HuH-7.5 (cell line): ENCODE measurements at regions not wholly inside any gene's neighbourhood (a gene's known extent, or its start where the extent isn't known, plus 50 kb on each side); places are given as distances from the start of the nearest gene placed in this dataset.
"Not testable (repeated sequence)": the region's sequence is repeated elsewhere in the genome, so short reads cannot be mapped to it uniquely, and the experiment has no call there.

Experiments
- DNase-seq: peaks from one replicate; pipeline ENCODE4 v3.0.0; 2011; ENCODE audit warnings: low spot score

DNA sequence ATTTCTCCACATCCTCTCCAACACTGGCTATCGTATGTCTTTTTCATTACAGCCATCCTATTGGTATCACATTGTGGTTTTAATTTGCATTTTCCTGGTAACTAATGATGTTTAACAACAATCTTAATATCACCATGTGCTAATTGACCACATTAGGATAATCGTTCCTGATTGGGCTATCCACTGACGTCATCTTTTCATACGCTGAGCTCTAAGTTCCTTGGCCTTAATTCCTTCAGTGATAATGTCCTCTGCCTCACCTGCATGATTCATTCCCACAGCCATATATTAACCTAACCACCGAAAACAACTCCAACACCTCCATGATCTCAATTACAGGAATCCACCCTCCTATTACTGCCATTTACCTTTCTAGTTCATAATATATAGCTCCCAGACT, 547.9 kb upstream of the BRINP1 start:
- DNase-seq = no peak

DNA sequence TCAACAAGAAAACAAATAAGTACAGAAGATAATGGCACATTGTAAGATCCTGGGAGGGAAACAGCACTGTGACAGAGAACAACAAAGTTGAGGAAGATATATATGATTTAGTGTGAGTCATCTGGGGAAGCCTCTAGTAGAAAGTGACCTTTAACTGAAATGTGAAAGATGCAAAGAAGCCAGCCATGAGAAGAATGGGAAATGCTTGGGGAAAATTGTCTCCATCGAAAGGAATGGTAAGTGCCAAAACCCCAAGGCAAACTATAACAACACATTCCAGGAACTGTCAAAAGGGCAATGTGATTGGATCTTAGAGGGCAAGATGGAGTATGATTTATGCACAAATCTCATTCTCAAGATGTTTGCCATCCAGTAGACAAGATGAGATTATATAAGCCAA, 537.8 kb upstream of the BRINP1 start:
- no peak for DNase-seq

DNA sequence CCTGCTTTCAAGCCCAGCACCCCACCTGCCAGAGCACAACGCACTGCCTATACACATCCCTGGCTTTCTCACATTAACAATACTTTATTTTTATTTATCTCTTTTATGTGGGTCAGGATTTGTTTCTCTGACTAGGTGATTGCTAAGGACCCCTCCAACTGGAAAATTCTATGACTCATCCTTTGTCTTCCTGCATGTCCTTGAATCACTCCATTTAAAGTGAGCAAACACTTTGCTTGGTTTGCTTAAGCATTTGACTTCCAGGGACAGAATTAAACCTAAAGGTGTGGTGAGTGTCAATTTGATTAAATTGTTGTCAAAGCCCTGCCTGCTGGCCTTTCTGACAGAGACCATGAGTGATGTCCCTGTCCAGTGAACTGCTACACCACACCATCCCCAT, 536.5 kb upstream of the BRINP1 start:
- DNase-seq = no peak

DNA sequence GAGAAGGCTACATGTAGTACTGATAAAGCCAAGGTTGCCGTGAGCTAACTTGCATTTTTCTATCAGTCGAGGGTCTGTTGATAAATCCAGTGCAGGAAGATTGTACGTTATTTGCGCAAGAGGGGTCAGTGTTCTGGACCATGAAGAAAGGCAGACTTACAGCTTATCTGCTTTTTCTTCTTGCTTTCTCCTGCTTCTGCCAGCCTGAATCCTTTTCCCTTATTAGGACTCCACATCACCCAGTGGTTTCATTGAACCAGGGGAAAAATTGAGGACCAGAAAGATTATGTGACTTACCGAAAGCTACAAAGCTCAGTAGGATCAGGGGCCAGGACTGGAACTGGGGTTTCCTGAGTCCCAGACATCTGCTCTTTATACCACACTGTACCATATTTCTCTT, 534.6 kb upstream of the BRINP1 start:
- no peak for DNase-seq

DNA sequence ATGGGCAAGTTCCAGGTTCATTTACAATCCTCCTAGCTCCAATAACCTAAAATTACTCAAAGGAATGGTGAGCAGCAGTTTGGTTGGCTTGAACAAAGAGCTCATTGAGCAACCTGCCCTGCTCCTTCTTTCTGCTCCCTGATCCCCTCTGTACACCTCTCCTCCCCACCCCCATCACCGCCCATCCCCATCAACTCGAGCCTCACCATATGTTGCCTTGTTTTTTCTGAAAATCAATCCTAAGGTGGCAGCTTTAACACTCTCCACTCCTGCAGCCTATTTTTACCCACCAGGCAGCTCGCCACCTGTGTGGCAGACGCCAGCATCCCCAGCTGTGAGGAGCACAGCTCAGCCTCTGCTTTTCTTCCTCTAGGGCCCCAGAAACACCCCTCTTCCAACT, 533.4 kb upstream of the BRINP1 start:
- no peak for DNase-seq

DNA sequence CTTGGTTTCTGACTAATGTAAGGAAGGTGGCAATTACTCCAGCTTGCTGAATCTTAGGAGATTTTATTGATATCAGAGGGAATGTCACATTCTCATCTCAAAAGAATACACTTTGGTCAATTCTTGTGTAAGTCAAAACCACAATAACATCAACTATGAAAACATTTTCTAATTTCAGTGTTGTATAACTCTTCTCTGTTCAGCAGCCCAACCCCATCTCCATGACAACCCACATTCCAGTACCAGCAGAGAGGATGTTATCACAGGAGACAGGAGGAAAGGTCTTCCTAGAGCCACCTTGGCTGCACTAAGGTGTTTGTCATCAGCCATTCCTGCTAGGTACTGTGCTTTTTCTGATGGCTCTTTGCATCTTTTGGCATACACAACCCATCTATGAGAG, 529.1 kb upstream of the BRINP1 start:
- DNase-seq = no peak

DNA sequence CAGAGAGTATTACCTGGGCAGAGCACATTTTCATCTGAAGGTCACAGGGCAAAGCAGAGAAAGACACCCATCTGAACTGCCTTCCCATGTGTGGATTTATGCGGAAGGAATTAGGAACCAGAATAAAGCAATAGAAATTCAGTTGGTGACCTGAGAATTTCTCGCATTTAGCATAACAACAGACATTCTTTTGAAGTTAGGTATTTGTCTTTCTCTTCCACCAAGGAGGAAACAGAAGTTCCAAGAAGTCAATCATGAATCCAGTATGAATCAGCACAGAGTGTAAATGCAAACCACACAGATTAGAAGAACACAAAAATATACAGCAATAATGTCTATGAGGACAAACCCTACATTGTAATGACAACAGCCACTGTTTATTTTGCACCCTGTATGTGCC, 515.2 kb upstream of the BRINP1 start:
- no peak for DNase-seq

DNA sequence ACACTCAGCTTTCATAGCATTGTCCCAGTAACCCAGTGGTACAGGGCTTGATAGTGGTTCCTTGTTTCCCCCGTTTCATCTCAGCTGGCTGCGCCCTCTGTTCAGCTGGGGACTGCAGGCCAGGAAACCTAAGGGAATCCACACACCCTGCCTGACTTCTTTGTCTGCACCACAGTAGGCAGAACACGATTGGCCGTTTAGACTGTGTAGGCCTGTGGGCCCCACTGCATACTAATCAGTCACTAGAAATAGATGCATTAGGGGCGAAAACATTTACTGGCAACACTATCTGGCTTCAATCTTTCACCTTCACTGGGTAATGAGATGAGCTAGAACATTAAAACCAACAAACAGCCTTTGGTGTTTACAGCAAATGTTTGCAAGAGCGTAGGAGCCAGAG, 512.7 kb upstream of the BRINP1 start:
- no peak for DNase-seq

DNA sequence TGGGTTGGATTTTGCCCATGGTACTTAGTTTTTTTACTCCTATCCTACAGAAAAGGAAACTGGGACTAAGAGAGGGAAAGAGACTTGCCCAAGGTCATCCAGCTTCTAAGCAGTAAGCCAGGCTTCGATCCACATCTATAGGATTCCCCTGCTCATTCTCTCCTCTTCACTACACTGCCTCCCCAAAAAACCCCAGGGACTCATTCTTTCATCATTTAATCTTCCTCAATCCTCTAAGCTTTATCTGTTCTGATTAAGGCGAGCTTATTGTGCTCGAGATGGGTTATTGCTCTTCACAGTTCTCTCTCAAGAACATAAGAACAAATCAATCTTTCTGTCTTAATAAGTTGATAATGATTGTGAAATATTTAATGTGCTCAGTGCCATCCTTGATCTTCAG, 511.1 kb upstream of the BRINP1 start:
- DNase-seq = no peak

DNA sequence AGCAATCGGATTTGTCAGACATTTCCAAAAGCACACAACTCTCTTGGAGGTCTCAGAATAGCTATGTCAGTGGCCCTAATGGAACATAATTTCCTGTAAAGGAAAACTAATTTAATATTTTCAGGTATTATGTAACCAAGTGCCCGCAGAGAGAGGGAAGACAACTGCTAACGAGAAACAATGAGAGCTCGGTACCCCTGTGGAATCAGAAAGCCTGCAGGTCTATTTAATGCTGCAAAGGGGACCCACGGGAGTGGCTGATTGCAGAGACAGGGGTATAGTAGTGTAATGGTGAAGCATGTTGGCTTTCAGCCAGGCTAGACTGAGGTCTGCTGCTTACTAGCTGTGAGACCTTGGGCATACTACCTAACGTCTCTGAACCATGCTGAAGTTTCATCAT, 508.1 kb upstream of the BRINP1 start:
- no peak for DNase-seq

DNA sequence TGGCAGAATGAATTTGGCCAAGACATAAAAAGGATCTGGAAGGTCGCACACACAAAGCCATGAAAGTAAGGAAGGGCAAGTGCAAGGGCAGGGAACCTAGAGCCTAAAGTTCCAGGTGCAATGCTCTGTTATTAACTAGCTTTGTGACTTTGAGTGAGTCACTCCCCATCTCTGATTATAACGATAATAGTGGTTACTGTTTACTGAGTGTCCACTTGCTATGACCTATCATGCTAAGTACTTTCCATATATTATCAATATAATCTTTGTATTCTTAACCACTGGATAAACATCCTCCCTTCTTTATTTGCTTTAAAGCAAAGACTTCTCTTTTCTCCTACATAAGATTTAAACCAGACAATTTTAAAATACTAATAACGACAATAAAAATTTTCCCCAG, 504.6 kb upstream of the BRINP1 start:
- DNase-seq = no peak

DNA sequence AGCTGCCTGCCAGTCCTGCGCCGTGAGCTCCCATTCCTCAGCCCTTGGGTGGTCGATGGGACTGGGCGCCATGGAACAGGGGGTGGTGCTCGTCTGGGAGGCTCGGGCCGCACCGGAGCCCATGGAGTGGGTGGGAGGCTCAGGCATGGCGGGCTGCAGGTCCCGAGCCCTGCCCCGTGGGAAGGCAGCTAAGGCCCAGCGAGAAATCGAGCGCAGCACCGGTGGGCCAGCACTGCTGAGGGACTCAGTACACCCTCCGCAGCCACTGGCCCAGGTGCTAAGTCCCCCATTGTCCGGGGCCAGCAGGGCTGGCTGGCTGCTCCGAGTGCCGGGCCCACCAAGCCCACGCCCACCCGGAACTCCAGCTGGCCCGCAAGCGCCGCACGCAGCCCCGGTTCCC, 501.0 kb upstream of the BRINP1 start:
- not testable (repeated sequence) for DNase-seq

DNA sequence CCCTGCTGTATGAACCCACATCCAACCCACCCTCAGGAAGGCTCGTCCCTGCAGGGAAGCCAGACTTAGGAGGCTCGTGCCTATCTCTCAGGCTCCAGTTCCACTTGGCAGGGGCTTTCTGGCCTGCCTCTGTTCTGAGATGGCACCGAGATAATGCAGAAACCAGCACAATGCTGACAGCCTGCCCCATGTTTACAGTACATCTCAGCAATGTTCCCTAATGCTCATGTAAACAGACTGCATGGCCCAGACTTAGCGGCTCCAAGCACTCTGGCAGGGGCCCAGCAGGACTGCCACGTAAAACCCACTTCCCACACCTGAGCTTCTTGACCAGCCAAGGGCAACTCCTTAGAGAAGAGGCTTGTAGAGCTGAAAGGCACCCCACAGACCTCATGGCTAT, 499.5 kb upstream of the BRINP1 start:
- DNase-seq = no peak

DNA sequence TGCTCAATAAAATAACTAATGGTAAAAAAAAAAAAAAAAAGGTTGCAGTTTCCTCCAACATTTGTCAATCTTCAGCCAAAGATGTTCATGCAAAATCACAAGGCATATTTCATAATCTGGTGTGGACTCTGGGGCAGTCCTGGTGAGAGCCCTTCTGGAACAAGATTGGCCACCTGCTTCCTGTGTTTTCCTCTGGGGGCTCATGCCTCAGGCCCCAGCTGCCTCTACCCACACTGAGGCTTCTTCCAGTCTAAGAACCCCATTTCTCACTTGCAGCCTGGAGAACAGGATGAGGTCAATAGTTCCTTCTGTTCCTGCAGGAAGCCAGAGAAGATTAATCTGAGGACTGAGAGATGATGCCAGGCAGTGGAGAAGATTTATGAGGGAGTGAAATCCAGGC, 492.6 kb upstream of the BRINP1 start:
- DNase-seq = no peak

DNA sequence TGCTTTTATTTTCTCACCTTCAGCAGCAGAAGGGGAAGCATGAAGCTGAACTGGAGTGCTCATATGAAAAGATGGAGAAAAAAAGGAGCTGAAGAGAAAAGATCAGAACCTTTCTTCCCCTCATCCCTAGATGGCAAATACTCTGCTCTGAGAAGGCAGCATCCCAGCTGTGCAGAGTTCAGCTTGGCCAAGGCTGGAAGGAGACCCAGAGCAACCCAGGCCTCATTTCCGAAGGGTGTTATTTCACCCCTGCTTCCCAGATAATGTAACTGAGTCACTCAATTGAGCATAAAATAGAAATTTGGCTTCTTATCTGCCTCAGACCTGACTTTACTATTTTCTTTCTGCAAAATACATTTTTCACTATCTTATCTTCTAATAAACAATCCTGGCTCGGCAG, 489.9 kb upstream of the BRINP1 start:
- DNase-seq = no peak

DNA sequence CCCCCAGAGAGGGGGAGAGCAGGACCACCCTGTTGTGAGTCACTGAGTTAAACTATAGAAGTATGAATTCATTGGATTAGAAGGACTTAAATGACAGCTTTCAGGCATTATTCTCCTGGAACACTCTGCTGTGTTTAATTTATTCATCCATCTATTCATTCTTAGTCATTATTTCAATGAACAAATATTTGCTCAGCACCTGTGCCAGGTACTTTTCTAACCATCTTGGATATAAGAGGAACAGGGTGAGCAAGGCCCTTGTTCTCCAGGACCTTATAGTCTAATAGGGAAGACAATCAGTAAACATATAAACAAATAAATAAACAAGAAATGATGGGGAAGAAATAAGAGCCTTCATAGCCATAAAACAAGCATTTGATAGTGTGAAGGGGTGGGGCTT, 483.9 kb upstream of the BRINP1 start:
- DNase-seq = no peak

DNA sequence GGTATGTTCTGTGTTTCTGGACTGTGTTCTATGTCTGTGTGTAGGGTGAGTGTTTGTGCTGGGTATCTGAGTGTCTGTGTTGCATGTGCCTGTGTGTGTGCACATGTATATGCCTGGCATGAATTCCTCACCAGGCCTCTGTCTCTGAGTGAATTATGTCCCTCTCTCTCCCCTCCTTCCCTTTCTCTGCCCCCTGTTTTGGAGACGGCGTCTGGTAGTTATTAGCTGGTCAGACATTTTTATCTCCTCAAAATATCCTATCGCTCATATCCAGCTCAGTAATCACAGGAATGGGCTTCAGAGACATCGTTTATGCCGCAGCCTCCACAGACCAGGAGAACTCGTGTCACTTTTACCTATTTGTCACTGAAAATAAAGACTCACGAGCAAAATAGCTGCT, 483.2 kb upstream of the BRINP1 start:
- no peak for DNase-seq

DNA sequence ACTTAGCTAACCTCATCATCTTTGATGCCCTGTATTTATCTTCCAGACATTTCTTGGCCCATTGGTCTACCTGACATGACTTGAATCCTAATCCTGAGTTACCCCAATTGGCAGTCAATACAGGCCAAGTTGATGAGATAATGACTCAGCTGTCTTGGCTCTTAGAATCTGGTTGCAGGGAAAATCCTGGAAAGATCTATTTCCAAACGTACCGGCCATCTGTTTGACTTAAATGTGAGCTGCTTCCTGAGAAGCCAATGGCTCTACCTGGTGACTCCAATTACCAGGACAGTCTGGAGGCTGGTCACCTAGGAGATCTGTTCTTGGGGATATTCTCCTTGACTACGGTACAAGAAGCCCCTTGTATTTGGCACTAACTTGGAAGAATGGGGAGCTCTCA, 475.2 kb upstream of the BRINP1 start:
- DNase-seq = no peak

DNA sequence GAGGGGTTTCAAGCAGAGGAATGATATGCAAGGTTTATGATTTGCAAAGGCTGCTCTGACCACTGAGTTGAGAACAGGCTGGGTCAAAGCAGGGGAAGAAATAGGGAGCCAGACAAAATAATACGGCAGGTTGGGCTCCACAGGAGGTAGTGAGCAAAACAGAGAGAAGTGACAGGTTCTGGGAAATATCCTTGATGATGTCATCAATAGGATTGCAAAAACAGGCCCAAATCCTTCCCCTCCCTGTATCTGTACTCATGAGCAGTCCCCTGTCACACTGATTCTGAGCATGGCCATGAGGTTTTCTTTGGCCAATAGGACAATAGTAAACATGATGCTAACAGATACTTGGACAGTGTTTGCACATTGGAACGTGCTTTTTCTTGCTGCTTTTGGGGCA, 471.8 kb upstream of the BRINP1 start:
- no peak for DNase-seq

DNA sequence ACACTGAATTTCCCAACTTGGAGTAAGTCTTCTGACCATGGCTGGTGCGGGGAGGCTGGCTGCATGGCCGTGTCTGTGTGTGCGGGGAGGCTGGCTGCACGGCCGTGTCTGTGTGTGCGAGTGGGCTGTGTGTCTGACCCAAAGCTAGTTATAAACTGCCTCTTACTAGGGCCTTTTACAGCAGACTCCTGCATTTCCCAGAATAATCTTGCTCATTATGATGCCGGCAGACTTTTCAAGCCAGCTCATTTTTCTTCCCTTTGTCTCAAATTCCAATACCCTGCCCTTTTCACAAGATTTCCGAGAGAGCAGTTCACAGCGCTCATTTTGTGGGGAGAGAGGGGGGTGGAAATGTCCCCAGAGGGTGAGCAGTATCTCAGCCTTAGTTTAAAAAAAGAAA, 470.7 kb upstream of the BRINP1 start:
- no peak for DNase-seq

DNA sequence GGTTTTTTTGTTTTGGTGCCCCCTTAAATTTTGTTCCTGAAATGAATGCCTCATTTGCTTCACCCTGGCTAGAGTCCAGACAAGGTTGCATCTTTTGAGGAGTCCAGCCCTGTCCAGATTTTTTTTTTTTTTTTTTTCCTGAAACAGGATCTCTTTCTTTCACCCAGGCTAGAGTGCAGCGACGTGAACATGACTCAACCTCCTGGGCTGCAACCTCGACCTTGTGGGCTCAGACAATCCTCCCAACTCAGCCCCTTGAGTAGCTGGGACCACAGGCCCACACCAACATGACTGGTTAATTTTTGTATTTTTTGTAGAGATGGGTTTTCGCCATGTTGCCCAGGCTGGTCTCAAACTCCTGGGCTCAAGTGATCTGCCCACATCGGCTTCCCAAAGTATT, 469.0 kb upstream of the BRINP1 start:
- DNase-seq = no peak

DNA sequence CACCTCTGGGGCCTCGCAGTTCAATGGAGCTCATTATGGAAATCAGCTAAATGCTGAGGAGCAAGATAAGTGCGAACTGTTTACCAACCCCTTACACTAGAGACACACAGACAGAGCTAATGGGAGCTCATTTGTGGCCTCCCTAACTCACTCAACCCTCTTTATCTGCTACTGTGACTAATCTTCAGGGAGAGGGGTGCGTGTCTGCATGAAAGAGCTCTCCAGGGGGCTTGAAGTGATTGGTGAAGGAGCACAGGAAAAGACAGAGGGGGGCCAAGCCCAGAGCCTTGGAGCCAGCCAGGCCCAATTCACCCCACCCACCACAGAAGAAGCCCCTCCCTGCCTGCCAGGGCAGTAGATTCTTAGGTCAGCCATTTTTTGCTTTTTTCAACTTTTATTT, 466.8 kb upstream of the BRINP1 start:
- no peak for DNase-seq

DNA sequence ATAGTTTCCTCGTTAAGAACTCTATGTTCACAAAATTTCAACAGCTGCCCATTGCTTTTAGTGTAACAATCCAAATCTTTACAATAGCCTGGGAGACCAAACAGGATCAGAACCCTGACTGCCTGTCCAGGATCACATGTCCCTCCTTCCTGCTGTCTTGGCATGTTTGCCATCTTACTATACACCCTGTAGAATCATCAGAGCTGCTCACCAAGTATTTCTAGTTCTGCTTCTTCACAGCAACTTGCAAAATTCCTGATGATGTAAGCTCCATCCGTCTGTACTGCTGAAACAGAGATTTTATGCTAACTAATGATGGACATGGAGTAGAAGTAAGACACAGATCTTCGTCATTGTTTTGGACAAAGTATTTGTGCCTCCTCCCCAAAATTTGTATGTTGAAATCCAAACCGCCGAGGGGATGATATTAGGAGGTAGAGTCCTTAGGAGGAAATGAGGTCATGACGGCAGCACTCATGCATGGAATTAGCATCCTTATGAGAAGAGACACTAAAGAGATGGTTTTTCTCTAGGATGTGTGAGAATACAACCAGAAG, 464.9 kb upstream of the BRINP1 start:
- no peak for DNase-seq

DNA sequence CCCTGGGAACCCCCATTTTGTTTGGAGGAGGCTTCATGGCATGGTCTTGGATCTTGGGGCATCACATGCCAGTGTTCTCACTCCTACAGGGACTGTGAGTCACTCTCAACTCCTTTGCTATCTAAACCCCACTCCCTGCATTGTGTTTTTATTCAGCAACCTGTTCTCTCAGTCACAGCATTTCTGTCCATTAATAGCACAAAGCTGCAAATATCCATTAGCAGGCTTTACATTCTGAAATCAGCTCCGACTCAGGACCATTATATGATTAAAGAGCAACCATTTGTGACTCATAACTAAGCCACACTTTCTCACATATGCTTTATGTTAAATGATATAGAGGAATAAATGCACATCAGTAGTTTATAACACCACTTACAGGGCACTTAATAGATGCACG, 462.1 kb upstream of the BRINP1 start:
- no peak for DNase-seq

DNA sequence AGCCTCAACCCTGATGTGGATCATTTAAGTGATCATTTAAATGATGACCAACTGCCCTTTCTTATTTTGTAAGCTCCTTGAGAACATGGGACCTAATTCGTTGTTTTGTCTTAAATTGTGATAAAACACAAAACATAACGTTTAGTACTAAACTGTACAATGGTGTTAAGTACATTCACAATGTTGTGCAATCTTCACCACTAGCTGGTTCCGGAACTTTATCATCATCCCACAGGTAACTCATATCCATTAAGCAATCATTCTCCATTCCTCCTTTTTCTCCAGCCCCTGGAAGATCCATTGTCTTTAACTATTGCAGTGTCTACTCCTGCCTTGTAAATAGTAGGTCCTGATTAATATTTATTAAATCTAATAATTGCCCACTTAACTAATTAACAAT, 460.5 kb upstream of the BRINP1 start:
- no peak for DNase-seq
